ENCODE measurements at regions not wholly inside any gene's neighbourhood (a gene's known extent, or its start where the extent isn't known, plus 50 kb on each side); places are given as distances from the start of the nearest gene placed in this dataset.

- ATAC-seq: no peak
- Histone ChIP-seq H3K36me3 (no peaks in the 10 kb centered on the region), H3K27me3 (peaks cover 44% of the 10 kb centered on the region), H3K27ac (no peak overlapping the region), H3K4me3 (no peak overlapping the region), H3K4me1 (no peaks in the 10 kb centered on the region), H3K9me3 (no peaks in the 10 kb centered on the region)
- TF ChIP-seq POLR2A (IDR thresholded peaks at IDR 0.05): no peak
- TF ChIP-seq POLR2AphosphoS5 (IDR thresholded peaks at IDR 0.05): no peak
- no peak for TF ChIP-seq EP300 (IDR thresholded peaks at IDR 0.05)
- no peak for TF ChIP-seq CTCF (IDR thresholded peaks at IDR 0.05)
- 83 to 89% methylated on average over 4 to 6 of the region's 17 CpGs for whole genome bisulfite sequencing, 2 donors (ENCODE audit: low coverage in 1 of 2)
Measured at GRCh38 chr19:30245401-30246039, 126.7 kb upstream of the ZNF536 start.

GRCh38 chr19:30249911-30250310, 122.3 kb upstream of the ZNF536 start:
- Histone ChIP-seq H3K36me3 (no peaks in the 10 kb centered on the region), H3K27me3 (peaks cover 59% of the 10 kb centered on the region), H3K27ac (no peak overlapping the region), H3K4me3 (no peak overlapping the region), H3K9me3 (no peaks in the 10 kb centered on the region), H3K4me1 (no peaks in the 10 kb centered on the region)
- TF ChIP-seq EP300 (IDR thresholded peaks at IDR 0.05): no peak
- TF ChIP-seq POLR2A (IDR thresholded peaks at IDR 0.05): no peak
- no peak for TF ChIP-seq POLR2AphosphoS5 (IDR thresholded peaks at IDR 0.05)
- no peak for TF ChIP-seq CTCF (IDR thresholded peaks at IDR 0.05)
- WGBS, 2 donors (ENCODE audit: low coverage in 1 of 2): 22 to 50% methylated on average over 3 to 4 of the region's 4 CpGs
- no peak for ATAC-seq

GRCh38 chr19:30252214-30252613, 120.0 kb upstream of the ZNF536 start:
- H3K4me3 ChIP-seq: no peak overlapping the region
- 72 to 88% methylated on average over 4 of the region's 5 CpGs for whole genome bisulfite sequencing, 2 donors (ENCODE audit: low coverage in 1 of 2)
- no peaks in the 10 kb centered on the region for H3K4me1 ChIP-seq
- TF ChIP-seq EP300 (IDR thresholded peaks at IDR 0.05) (no peak), POLR2A (IDR thresholded peaks at IDR 0.05) (no peak), POLR2AphosphoS5 (IDR thresholded peaks at IDR 0.05) (no peak), CTCF (IDR thresholded peaks at IDR 0.05) (no peak)
- no peaks in the 10 kb centered on the region for H3K36me3 ChIP-seq
- no peak for ATAC-seq
- H3K27ac ChIP-seq: no peak overlapping the region
- H3K27me3 ChIP-seq: peaks cover 67% of the 10 kb centered on the region
- no peaks in the 10 kb centered on the region for H3K9me3 ChIP-seq

- WGBS, 2 donors (ENCODE audit: low coverage in 1 of 2): 32 to 60% methylated on average over 4 to 9 of the region's 15 CpGs
- Histone ChIP-seq H3K4me1 (no peaks in the 10 kb centered on the region), H3K4me3 (no peak overlapping the region), H3K9me3 (no peaks in the 10 kb centered on the region), H3K27ac (no peak overlapping the region), H3K27me3 (peaks cover 76% of the 10 kb centered on the region), H3K36me3 (no peaks in the 10 kb centered on the region)
- no peak for ATAC-seq
- TF ChIP-seq CTCF (IDR thresholded peaks at IDR 0.05) (no peak), POLR2AphosphoS5 (IDR thresholded peaks at IDR 0.05) (no peak), POLR2A (IDR thresholded peaks at IDR 0.05) (no peak), EP300 (IDR thresholded peaks at IDR 0.05) (no peak)
Measured at GRCh38 chr19:30253581-30253996, 118.6 kb upstream of the ZNF536 start.

- Histone ChIP-seq H3K9me3 (no peaks in the 10 kb centered on the region), H3K36me3 (no peaks in the 10 kb centered on the region), H3K4me1 (no peaks in the 10 kb centered on the region), H3K27me3 (peaks cover 76% of the 10 kb centered on the region), H3K4me3 (no peak overlapping the region), H3K27ac (no peak overlapping the region)
- 54 to 70% methylated on average over 5 of the region's 5 CpGs for WGBS, 2 donors (ENCODE audit: low coverage in 1 of 2)
- ATAC-seq: no peak
- TF ChIP-seq POLR2A (IDR thresholded peaks at IDR 0.05): no peak
- TF ChIP-seq EP300 (IDR thresholded peaks at IDR 0.05): no peak
- no peak for TF ChIP-seq CTCF (IDR thresholded peaks at IDR 0.05)
- no peak for TF ChIP-seq POLR2AphosphoS5 (IDR thresholded peaks at IDR 0.05)
Measured at GRCh38 chr19:30254158-30254557, 118.0 kb upstream of the ZNF536 start.

Data from gastroesophageal sphincter (tissue), 4 donors.